Stimulated activated effector memory CD8-positive, alpha-beta T cell treated with anti-CD3 and anti-CD28 coated beads, Interleukin-12 subunit alpha, Interleukin-12 subunit beta, amount 100 ng/mL, for 72 hours (primary cell): ENCODE measurements at regions not wholly inside any gene's neighbourhood (a gene's known extent, or its start where the extent isn't known, plus 50 kb on each side); places are given as distances from the start of the nearest gene placed in this dataset.
"Not testable (repeated sequence)": the region's sequence is repeated elsewhere in the genome, so short reads cannot be mapped to it uniquely, and the experiment has no call there.

Experiments
- ATAC-seq: fragments of 150-1000 bp; cut with Tn5 transposase; 2 replicates; pipeline ENCODE4 v1.10.0; 2021
- DNase-seq, 2 donors: peaks; one replicate each; pipeline ENCODE4 v3.0.0; 2021 to 2022; ENCODE audit warnings: low spot score in 2 of 2
- H3K27ac Mint-ChIP-seq: one replicate; pipeline ENCODE4 v1.8.0; 2022; ENCODE audit warnings: mild to moderate bottlenecking, mixed read lengths
- H3K36me3 Mint-ChIP-seq: one replicate; pipeline ENCODE4 v1.8.0; 2022; ENCODE audit warnings: mild to moderate bottlenecking, mixed read lengths
- H3K4me1 Mint-ChIP-seq: one replicate; pipeline ENCODE4 v1.8.0; 2022; ENCODE audit warnings: mixed read lengths
- H3K4me3 Mint-ChIP-seq: one replicate; pipeline ENCODE4 v1.8.0; 2022; ENCODE audit warnings: mild to moderate bottlenecking, mixed read lengths
- H3K9me3 Mint-ChIP-seq: one replicate; pipeline ENCODE4 v1.8.0; 2022; ENCODE audit warnings: mixed read lengths

DNA sequence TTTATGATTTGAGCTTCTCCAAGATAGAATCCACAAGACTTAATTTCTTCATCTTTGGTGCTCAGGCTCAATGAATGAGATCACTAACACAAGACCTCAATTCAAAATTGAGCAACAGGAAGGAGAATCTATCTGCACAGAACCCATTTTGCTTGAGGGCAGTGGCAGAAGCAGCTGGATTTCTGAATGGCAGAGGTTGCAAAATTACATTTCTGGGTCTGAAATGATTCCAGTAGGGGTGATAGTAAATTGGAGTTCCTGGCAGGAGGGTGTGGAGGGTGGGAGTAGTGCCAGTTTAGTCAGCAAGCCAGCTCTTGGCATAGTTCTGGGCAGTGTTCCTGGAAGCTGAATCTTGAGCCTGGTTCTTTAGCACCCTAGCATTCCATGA is 281.1 kb downstream of the SLC7A11 start:
- Mint-ChIP-seq H3K9me3 (peaks cover 14% of the 10 kb centered on the region), H3K36me3 (no peaks in the 10 kb centered on the region), H3K27ac (no peak overlapping the region), H3K4me3 (no peak overlapping the region), H3K4me1 (no peaks in the 10 kb centered on the region)
- DNase-seq (no peak), ATAC-seq (no peak)

DNA sequence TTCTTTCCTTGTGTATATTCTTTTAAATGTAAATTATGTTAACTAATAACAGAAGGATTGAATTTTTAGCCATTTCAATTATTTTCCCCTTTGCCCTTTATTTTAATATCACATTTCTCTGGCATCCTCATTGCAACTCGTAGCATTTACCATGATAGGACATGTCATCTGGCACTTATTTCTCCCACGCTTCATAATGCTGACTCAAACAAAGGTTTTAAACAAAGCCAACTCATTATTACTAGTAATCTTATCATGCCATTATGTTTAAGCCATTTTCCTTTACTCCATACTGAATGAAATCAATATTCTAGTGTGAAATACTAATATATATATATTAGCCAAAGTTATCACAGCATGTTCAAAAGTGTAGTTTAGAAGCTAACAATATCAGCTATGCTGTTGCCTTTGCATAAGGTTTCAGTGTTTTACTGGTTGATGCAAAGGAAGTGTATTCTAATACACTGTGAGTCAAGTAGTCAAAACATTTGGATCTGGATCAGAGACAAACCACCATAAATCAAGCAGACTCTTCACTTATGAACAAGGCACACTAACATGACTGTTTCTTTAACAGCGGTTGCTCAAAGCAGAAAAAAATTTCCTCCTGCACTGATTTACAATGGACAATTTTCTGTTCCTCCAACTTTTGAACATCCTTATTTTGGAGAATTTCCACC is 281.6 kb downstream of the SLC7A11 start:
- H3K36me3 Mint-ChIP-seq: no peaks in the 10 kb centered on the region
- no peak overlapping the region for H3K27ac Mint-ChIP-seq
- H3K4me3 Mint-ChIP-seq: no peak overlapping the region
- no peak for DNase-seq
- ATAC-seq: no peak
- peaks cover 12% of the 10 kb centered on the region for H3K9me3 Mint-ChIP-seq
- no peaks in the 10 kb centered on the region for H3K4me1 Mint-ChIP-seq

DNA sequence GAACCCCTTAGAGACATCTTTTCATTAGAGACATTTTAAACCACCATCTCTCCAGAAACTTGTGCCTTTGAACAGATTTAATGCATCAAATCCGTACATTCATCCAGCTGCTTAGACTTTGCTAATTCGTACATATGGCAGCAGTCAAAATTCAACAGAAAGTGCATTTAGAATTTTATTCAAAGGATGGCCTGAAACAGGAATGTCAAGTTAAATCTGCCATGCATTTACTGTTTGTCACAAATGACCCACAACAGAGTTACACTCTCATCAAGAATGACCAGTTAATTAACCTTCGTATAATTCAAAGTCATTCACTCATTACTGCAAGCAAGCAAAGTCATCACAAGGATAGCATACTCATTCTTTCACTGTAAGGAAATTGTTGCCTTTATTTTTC is 284.3 kb downstream of the SLC7A11 start:
- no peaks in the 10 kb centered on the region for H3K36me3 Mint-ChIP-seq
- no peak for DNase-seq
- no peak for ATAC-seq
- no peaks in the 10 kb centered on the region for H3K4me1 Mint-ChIP-seq
- H3K9me3 Mint-ChIP-seq: peaks cover 10% of the 10 kb centered on the region
- H3K27ac Mint-ChIP-seq: no peak overlapping the region
- H3K4me3 Mint-ChIP-seq: no peak overlapping the region

DNA sequence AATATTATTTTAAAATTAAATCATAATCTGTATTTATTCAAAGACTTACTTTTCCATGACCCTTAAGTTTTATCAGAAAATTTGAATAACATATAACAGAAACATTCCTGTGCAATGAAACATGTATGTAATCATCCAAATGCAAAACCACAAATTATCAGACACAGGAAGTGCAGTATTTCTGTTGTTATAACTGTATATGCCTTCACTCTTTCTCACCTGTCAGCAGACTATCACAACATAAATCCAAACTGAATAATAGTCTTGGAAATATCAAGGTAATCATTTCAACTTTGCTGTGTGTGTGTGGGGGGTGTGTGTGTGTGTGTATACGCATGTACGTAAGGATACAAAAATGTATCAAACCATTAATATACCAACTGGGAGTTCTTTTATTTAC is 285.9 kb downstream of the SLC7A11 start:
- Mint-ChIP-seq H3K9me3 (peaks cover 9% of the 10 kb centered on the region), H3K36me3 (no peaks in the 10 kb centered on the region), H3K4me1 (no peaks in the 10 kb centered on the region), H3K27ac (no peak overlapping the region), H3K4me3 (no peak overlapping the region)
- DNase-seq (no peak), ATAC-seq (no peak)

DNA sequence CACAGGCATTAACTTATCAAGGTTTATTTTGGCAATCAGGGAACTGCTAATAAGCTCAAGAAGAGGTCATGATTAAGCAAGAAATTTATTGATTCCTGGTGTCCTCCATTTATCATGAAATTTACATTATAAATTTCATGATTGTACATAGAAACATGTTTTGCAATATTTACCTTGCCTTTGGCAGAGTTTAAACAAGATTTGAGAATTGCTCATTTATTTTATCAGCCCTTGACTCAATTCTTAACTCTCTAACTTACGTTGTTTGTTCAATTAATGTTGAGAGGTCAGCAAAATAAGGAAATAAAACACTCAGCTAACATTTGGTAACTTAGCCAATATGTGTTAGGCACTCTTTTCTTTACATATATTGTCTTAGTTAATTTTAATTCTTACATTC is 286.6 kb downstream of the SLC7A11 start:
- H3K9me3 Mint-ChIP-seq: peaks cover 9% of the 10 kb centered on the region
- DNase-seq: no peak
- H3K27ac Mint-ChIP-seq: no peak overlapping the region
- no peak overlapping the region for H3K4me3 Mint-ChIP-seq
- no peaks in the 10 kb centered on the region for H3K36me3 Mint-ChIP-seq
- no peak for ATAC-seq
- no peaks in the 10 kb centered on the region for H3K4me1 Mint-ChIP-seq

DNA sequence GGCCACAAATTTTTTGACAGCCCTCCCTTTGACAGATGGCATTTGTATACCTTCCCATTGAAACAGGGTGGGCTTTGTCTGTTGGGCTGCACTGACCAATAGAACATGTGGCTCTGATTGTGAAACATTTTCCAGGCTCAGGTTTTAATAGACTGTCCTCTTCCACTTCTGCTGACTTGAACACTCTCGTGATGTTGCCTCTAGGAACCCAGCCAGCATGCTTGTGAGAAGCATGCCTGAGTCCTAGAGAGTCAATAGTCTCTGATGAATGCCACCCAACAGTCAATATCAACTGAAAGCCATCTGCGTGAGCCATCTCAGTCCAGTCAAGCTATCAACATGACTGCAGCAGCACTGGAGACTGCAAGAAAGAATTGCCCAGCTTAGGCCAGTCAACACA is 290.0 kb downstream of the SLC7A11 start:
- Mint-ChIP-seq H3K4me1 (no peaks in the 10 kb centered on the region), H3K27ac (no peak overlapping the region), H3K36me3 (no peaks in the 10 kb centered on the region), H3K4me3 (no peak overlapping the region), H3K9me3 (peaks cover 9% of the 10 kb centered on the region)
- ATAC-seq: no peak
- no peak for DNase-seq

DNA sequence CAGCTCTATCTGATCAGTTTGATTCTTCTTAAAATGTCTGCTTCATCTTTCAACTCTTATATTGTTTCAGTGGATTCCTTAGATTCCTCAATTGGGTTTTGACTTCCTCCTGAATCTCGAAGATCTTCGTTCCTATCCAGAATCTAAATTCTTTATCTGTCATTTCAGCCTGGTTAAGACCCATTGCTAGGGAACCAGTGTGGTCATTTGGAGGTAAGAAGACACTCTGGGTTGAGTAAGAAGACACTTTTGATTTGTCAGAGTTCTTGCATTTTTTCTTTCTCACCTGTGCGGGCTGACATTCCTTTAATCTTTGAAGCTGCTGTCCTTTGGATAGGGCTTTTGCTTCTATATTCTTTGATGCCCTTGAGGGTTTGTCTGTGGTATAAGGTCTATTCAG is 291.9 kb downstream of the SLC7A11 start:
- no peak for ATAC-seq
- Mint-ChIP-seq H3K9me3 (peaks cover 9% of the 10 kb centered on the region), H3K27ac (no peak overlapping the region), H3K4me3 (no peak overlapping the region), H3K36me3 (no peaks in the 10 kb centered on the region), H3K4me1 (no peaks in the 10 kb centered on the region)
- no peak for DNase-seq

DNA sequence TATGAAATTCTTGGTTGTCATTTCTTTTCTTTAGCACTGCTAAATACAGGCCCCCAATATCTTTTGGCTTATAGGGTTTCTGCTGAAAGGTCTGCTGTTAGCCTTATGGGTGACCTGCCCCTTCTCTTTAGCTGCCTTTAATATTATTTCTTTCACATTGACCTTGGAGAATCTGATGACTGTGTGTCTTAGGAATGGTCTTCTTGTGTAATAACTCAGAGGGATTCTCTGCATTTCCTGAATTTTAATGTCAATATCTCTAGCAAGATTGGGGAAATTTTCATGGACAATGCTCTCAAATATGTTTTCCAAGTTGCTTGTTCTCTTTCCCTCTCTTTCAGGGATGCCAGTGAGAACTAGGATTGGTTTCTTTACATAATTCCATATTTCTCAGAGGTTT is 292.4 kb downstream of the SLC7A11 start:
- Mint-ChIP-seq H3K36me3 (no peaks in the 10 kb centered on the region), H3K4me3 (no peak overlapping the region), H3K4me1 (no peaks in the 10 kb centered on the region), H3K9me3 (peaks cover 9% of the 10 kb centered on the region), H3K27ac (no peak overlapping the region)
- ATAC-seq: no peak
- DNase-seq: no peak

DNA sequence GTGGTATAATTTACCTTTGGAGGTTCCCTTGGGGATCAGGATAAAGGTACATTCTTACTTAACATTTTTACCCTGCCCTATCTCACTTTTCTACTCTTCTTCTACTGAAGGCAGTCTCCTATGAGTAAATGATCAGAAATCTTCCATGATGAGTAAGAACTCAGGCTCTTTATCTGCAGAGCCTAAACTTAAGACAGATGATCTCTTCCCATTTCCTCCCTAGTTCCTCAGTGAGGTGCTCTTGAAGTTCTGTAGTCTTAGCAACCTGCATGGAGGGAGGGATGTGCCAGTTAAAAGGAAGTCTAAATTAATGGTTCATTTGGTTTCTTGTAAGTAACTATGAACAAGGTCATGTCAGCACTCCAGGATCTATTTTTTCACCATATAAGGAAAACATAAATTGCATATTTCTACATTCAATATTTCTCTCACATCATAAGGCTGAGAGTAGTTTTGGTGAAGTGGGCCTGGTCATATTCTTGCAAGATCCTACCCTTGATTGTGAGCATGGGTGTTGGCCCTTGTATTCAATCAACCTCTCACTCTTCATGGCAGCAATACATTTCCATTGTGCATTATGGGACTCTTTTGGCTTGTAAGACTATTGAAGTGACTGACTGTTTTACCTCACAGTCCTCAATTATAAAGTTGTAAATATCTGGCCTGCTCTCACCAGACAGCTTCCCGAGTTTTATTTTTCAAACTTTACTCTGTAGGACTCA is 295.5 kb downstream of the SLC7A11 start:
- no peak overlapping the region for H3K4me3 Mint-ChIP-seq
- ATAC-seq (no peak), DNase-seq (no peak)
- peaks cover 7% of the 10 kb centered on the region for H3K9me3 Mint-ChIP-seq
- H3K27ac Mint-ChIP-seq: no peak overlapping the region
- no peaks in the 10 kb centered on the region for H3K4me1 Mint-ChIP-seq
- H3K36me3 Mint-ChIP-seq: no peaks in the 10 kb centered on the region

DNA sequence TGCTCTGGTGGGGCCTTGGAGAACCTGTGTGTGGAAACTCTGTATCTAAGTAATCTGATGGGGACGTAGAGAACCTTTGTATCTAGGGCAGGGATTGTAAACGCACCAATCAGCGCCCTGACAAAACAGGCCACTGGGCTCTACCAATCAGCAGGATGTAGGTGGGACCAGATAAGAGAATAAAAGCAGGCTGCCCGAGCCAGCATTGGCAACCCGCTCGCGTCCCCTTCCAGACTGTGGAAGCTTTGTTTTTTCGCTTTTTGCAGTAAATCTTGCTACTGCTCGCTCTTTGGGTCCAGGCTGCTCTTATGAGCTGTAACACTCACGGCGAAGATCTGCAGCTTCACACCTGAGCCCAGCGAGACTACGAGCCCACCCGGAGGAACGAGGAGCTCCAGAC is 299.3 kb downstream of the SLC7A11 start:
- not testable (repeated sequence) for DNase-seq, H3K4me3 Mint-ChIP-seq, H3K4me1 Mint-ChIP-seq, H3K36me3 Mint-ChIP-seq, H3K9me3 Mint-ChIP-seq, ATAC-seq, H3K27ac Mint-ChIP-seq

DNA sequence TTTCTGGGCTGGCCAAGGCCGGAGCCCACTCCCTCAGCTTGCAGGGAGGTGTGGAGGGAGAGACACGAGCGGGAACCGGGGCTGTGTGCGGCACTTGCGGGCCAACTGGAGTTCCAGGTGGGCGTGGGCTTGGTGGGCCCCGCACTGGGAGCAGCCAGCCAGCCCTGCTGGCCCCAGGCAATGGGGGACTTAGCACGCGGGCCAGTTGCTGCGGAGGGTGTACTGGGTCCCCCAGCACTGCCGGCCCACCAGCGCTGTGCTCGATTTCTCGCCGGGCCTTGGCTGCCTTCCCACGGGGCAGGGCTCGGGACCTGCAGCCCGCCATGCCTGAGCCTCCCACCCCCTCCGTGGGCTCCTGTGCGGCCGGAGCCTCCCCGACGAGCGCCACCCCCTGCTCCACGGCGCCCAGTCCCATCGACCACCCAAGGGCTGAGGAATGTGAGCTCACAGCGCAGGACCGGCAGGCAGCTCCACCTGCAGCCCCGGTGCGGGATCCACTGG is 300.1 kb downstream of the SLC7A11 start:
- H3K4me3 Mint-ChIP-seq, H3K27ac Mint-ChIP-seq, DNase-seq, H3K4me1 Mint-ChIP-seq, H3K9me3 Mint-ChIP-seq, ATAC-seq, H3K36me3 Mint-ChIP-seq: not testable (repeated sequence)

DNA sequence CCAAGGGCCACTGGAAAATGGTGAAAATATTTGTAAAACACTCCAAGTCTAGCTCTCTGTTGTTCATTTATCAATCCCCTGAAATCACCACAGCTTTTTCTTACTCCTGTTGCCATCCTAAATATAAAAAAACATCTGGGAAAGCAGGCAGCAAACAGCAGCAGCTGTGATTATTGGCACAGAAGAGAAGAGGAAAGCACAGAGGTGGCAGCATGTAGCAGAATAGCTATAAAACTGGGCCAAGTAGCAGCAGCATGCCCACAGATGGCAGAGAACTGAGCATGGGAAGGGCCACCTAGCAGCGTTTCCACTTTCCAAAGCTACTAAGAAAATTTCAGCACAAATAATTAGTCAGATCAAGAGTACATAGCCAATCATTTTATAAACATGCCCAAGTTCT is 307.2 kb downstream of the SLC7A11 start:
- H3K4me1 Mint-ChIP-seq: no peaks in the 10 kb centered on the region
- H3K9me3 Mint-ChIP-seq: peaks cover 3% of the 10 kb centered on the region
- no peak overlapping the region for H3K4me3 Mint-ChIP-seq
- DNase-seq: no peak
- no peaks in the 10 kb centered on the region for H3K36me3 Mint-ChIP-seq
- no peak for ATAC-seq
- H3K27ac Mint-ChIP-seq: no peak overlapping the region

DNA sequence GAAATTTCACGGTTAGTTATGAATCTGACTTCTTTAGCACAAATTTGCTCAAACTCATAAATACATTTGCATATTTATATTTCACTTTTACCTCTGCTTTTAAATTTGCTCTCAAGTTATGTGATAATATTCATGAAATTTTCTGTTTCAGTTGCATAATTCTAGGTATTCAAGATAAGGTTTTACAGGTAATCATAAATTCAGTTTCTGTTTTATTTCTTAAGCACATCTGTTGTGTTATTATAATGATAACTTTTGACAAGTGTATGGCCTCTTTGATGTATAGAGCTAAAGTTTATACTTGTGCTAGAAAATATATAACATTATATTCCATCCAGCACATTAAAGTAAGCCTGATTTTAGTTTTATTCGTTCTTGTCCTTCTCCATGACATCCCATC is 308.1 kb downstream of the SLC7A11 start:
- Mint-ChIP-seq H3K4me1 (no peaks in the 10 kb centered on the region), H3K27ac (no peak overlapping the region), H3K4me3 (no peak overlapping the region), H3K36me3 (no peaks in the 10 kb centered on the region), H3K9me3 (peaks cover 3% of the 10 kb centered on the region)
- ATAC-seq (no peak), DNase-seq (no peak)

DNA sequence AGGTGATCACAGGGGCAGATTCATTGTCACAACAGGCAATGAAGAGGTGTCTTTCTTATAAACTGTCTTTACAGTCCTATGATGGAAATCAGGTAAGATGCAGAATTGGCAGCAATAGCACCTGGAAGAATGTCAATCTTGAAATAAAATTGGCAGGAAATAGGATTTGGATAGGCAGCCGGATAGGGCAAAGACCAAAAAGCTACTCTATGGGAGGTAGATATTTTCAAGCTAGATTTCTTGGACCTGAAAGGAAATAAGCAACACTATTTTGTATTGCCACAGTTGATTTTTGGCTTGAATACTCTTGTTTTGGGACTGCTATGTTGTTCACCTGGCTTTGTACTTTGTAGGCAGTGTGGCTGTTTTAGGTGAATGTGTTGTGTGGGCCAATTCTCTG is 314.2 kb downstream of the SLC7A11 start:
- H3K27ac Mint-ChIP-seq: no peak overlapping the region
- ATAC-seq (no peak), DNase-seq (no peak)
- no peaks in the 10 kb centered on the region for H3K36me3 Mint-ChIP-seq
- no peak overlapping the region for H3K4me3 Mint-ChIP-seq
- H3K4me1 Mint-ChIP-seq: no peaks in the 10 kb centered on the region
- peaks cover 8% of the 10 kb centered on the region for H3K9me3 Mint-ChIP-seq

DNA sequence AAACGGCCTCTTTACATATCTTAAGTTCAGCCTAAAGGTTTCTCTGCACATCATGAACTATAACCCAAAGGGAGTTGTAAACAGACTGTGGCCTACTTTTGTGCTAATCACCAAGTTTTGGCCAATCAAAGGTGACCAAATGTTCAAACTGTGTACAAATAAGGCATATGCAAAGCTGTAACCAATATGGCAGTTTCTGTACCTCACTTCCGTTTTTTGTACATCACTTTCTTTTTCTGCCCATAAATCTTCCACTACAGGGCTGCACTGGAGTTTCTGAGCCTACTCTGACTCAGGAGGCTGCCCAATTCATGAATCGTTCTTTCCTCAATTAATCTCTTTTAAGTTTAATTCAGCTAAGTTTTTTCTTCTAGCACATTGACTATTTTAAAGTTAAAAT is 318.7 kb downstream of the SLC7A11 start:
- Mint-ChIP-seq H3K36me3 (no peaks in the 10 kb centered on the region), H3K4me1 (no peaks in the 10 kb centered on the region), H3K9me3 (peaks cover 16% of the 10 kb centered on the region), H3K27ac (no peak overlapping the region), H3K4me3 (no peak overlapping the region)
- DNase-seq (no peak), ATAC-seq (no peak)

DNA sequence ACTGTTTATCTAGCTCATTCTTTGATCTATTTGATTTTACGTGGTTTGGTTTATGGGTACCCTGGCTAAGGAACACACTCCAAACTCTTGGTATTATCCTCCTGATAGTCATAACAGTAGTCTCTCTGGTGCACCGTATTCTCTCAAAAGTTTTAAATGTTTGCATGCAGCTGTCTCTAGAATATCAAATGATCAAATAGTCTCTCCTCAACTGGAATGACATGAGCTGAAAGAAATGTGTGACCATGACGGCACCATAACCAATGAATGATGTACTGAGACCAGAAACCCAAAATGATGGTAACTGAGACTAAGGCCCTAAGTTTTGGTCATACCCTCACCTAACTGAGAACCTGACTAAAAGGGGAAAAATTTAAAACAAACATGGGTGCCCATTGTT is 319.4 kb downstream of the SLC7A11 start:
- Mint-ChIP-seq H3K27ac (no peak overlapping the region), H3K9me3 (peaks cover 16% of the 10 kb centered on the region), H3K4me1 (no peaks in the 10 kb centered on the region), H3K36me3 (no peaks in the 10 kb centered on the region), H3K4me3 (no peak overlapping the region)
- DNase-seq (no peak), ATAC-seq (no peak)
